Left renal pelvis (tissue), 4 donors: ENCODE measurements at regions not wholly inside any gene's neighbourhood (a gene's known extent, or its start where the extent isn't known, plus 50 kb on each side); places are given as distances from the start of the nearest gene placed in this dataset.
"Not testable (repeated sequence)": the region's sequence is repeated elsewhere in the genome, so short reads cannot be mapped to it uniquely, and the experiment has no call there.

ENCODE experiments used
- DNase-seq, 4 donors: peaks; one replicate each; pipeline ENCODE4 v3.0.0-alpha.2; 2013; ENCODE audit warnings: low read depth in 4 of 4, low spot score in 3 of 4

- DNase-seq: no peak
Observed at GRCh38 chr11:130979386-130979972, 63.2 kb upstream of the SNX19 start.

- DNase-seq: no peak
Observed at GRCh38 chr11:130980071-130980862, 64.0 kb upstream of the SNX19 start.

- DNase-seq: not testable (repeated sequence)
Observed at GRCh38 chr11:130984241-130984640, 68.0 kb upstream of the SNX19 start.

GRCh38 chr11:130992788-130993187 is 76.5 kb upstream of the SNX19 start:
- DNase-seq: no peak

GRCh38 chr11:130994043-130994442 is 77.8 kb upstream of the SNX19 start:
- DNase-seq: no peak

DNA sequence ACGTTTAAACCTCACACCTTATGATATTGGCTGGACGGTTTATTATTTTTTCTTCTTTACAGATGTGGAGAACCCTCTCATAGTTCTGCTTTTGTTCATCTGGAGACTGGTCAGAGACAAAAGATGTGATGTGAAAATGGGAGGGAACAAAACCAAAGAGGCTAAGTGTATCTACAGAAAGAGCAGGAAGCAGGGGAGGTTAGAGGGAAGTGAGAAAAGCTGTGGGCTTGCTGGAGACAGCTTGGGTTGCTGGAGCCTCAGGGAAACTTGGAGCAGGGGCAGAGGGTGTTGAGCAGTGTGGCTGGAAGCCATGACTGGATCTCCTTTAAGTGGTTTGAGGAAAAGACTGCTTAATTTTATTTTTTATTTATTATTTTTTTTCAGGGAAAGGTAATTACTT is 79.0 kb upstream of the SNX19 start:
- no peak for DNase-seq

- DNase-seq: no peak
Observed at GRCh38 chr11:130997278-130997677, 81.0 kb upstream of the SNX19 start.

- DNase-seq: no peak
Observed at GRCh38 chr11:130999086-130999485, 82.8 kb upstream of the SNX19 start.

- DNase-seq: no peak
Observed at GRCh38 chr11:130999992-131000770, 83.9 kb upstream of the SNX19 start.

GRCh38 chr11:131002145-131002544 is 85.9 kb upstream of the SNX19 start:
- DNase-seq: no peak

DNA sequence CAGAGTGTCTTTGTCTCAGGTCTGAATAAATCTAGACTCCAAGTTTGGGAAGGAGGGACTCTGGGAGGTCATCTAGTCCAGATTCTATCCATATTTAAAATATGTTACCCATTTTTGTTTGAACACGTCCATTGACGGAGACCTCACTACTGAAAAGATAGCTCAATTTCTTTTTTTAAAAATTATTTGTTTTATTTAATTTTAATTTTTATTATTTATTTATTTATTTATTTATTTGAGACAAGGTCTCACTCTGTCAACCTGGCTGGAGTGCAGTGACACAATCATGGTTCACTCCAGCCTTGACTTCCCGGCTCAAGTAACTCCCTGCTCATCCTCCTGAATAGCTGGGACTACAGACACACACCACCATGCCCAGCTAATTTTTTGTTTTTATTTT is 89.5 kb upstream of the SNX19 start:
- no peak for DNase-seq

DNA sequence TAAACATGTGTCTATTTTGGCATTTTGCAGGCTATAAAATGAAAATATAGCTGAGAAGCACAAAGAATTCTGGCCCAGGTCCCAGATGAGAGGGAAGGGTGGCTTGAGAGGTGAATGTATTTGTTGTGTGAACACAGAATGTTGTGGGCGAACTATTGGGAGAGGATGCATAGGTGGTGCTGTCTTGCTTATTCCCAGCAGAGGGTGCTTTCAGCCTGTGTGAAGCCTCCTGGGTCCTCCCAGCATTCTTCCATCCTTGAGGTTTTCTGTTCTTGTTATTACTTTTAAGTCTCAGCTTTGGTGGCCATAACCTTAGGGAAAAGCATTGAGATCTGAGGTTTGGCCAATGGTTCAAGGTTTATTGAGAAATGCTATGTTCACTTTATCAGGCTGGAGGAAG is 108.7 kb upstream of the SNX19 start:
- DNase-seq: no peak

DNA sequence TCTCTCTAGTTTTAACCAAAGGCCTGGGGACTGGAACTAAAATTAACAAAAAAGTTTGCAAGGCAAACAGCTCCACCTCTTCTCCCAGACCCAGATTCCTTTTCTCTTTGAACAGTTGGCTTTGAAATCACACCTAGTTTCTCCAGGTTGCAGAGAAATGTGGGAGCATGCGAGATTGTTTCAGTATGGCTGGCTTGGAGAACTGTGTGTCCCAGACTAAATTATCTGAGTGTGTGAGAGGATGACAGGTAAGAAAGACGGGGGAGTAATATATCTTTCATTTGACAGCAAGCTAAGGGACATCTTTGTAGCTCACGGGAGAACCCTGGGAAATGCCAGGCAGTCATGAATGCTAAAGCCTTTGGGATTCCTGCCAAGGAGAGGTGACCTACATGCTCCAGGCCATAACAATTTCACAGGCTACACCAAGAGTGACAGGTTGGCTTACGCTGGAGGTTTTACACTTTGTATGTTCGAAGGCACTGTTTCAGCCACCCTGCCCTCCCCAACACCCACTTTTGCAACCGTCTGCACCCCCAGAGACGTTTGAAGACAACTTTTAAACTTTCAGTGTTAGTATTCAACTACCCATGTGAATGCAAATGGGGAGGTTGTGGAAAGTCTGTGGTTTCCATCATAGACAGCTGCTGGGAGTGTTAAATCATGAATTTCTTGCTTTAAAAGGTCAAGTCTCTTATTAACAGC is 109.3 kb upstream of the SNX19 start:
- no peak for DNase-seq

- DNase-seq: no peak
Observed at GRCh38 chr11:131027491-131027890, 111.2 kb upstream of the SNX19 start.

DNA sequence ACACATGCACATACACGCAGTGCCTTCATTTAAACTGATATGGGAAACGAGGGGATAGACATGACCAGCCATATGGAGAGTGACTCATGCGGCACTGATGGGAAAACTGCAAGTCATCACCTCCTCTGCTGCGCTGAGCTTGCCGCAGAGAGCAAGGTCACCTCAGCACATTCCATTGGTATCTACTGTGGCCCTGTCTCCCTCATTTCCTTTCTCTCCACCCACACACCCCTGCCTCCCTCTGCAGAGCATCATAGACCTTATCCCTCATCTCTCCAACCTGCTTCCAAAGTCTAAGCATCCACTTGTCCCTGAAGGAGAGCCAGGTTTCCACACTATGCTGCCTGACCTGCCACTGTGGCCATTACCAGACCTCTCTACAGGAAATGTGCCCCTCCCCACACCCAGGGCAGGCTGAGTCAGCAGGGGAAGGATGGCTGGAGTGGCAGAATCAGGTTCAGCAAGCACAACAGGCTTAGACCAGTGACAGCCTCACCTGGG is 116.9 kb upstream of the SNX19 start:
- no peak for DNase-seq

DNA sequence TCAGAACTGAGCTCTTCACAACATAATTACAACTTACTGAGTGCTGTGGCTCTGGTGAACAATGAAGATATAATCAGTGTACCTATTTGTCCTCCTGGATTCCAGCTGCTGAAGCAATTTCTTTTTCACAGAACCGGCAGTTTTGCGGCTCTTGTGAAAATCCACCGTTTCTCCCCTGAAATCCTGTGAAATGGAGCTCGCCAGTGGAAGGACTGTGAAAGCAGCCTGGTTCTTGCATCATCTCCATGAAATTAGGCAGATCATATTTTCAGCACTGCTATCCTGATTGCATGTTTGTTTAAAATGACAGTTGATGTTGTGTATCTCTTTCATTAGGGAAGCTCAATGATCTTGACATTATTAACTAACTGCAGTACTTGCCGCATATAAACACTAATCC is 120.2 kb upstream of the SNX19 start:
- DNase-seq: no peak

DNA sequence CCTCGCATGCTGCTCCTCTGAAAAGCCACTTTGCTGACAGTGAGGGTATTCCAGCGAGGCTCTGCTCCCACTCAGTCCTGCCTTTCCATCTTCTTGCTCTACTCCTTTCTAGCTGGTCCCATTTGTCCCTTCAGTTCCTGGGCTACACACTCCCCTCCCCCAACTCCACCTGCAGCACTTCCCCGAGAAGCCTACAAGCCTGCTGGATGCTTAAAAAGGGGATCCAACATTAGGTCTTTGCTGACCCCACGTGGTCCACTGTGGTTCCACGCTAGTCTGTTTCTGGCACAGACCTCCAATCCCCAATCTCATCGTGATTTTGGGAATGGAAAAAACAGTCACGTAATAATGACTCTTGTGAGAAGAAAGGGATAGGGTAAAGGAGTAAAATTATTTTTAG is 121.6 kb upstream of the SNX19 start:
- no peak for DNase-seq

GRCh38 chr11:131038597-131038996 is 122.3 kb upstream of the SNX19 start:
- DNase-seq: no peak

DNA sequence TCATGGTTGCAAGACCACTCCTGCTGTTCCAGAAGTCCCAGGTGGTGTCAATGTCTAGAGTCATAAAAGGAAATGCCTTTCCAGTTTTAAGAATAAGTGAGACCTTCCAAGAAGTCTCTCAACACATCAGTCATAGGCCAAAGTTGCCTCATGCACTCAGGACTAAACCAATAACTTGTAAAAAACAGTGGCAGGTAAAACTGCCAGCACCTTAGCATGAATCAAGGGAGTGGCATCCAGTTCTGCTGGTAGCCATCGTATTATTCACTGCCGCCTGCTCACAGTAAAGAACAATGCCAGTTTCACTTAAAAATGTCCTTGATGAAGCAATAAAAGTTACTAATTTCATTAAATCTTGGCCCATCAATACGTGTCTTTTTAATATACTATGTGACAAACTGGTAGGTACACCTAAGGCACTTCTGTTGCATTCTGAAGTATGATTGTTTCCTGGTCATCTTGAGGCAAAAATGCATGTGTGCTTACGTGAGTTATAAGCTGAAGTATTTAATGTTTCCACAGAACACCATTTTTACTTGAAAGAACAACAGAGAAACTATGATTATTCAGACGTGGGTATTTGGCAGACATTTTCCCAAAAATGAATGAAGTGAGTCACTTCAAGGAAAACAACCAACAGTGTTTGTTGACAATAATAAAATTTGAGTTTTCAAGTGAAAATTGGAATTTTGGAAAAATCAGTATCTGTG is 125.2 kb upstream of the SNX19 start:
- DNase-seq: no peak

DNA sequence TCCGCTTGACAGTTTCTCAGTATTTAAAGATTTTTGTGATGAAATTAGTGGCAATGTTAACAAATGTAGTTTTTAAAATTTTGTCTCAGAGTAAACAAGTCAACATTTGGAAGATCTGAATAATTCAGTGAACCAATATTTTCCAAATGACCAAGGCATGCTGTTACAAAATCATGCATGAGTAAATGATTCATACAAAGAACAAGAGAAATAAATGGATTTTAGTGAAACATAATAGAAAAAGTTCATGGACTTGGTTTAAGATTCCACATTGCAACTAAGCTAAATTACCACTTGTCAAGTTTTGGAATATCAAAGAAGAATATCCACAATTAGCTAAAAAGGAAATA is 125.7 kb upstream of the SNX19 start:
- no peak for DNase-seq
